DND-41 (cell line): ENCODE measurements at regions not wholly inside any gene's neighbourhood (a gene's known extent, or its start where the extent isn't known, plus 50 kb on each side); places are given as distances from the start of the nearest gene placed in this dataset.

Experiments used
- EZH2 ChIP-seq: IDR thresholded peaks from 3 replicates; pipeline ENCODE4 v1.6.1; 2012; ENCODE audit warnings: borderline replicate concordance, low read depth, mild to moderate bottlenecking, moderate library complexity, low read length, inconsistent platforms; ENCODE audit not compliant: severe bottlenecking
- TF ChIP-seq, protein P1 (sequence below): IDR thresholded peaks from 2 replicates; pipeline ENCODE4 v1.5.1; 2012; ENCODE audit warnings: borderline replicate concordance, low read length, moderate library complexity, mild to moderate bottlenecking; ENCODE audit not compliant: poor library complexity, severe bottlenecking; ENCODE audit errors: extremely low read depth

DNA sequence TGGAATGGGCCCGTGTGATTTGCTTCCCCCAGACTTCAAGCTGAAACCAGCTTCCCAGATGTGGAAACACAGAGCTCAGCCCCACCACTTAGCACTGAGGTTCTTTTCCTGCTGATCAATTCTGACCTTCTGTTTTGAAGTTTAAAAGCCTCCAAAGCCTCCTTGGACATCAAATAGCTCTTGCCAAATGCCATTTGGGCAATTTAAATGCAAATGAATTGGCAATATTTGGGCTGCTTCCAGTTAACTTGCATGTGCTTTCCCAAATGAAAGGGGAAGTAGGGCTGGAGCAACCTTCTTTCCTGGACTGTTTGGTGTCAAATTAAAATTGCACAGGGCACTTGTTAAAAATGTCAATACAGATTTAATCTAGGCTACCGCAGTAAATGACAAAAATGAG lies 710.5 kb downstream of the TLR4 start:
- TF ChIP-seq, protein P1, sequence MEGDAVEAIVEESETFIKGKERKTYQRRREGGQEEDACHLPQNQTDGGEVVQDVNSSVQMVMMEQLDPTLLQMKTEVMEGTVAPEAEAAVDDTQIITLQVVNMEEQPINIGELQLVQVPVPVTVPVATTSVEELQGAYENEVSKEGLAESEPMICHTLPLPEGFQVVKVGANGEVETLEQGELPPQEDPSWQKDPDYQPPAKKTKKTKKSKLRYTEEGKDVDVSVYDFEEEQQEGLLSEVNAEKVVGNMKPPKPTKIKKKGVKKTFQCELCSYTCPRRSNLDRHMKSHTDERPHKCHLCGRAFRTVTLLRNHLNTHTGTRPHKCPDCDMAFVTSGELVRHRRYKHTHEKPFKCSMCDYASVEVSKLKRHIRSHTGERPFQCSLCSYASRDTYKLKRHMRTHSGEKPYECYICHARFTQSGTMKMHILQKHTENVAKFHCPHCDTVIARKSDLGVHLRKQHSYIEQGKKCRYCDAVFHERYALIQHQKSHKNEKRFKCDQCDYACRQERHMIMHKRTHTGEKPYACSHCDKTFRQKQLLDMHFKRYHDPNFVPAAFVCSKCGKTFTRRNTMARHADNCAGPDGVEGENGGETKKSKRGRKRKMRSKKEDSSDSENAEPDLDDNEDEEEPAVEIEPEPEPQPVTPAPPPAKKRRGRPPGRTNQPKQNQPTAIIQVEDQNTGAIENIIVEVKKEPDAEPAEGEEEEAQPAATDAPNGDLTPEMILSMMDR = no peak
- no peak for TF ChIP-seq EZH2
